HL-60 (cell line): ENCODE measurements at regions not wholly inside any gene's neighbourhood (a gene's known extent, or its start where the extent isn't known, plus 50 kb on each side); places are given as distances from the start of the nearest gene placed in this dataset.

Experiments used
- DNase-seq, 2 experiments: peaks; one replicate each; pipeline ENCODE4 v3.0.0-alpha.2; 2010 to 2020; ENCODE audit warnings: low read depth in 1 of 2, low spot score in 1 of 2
- H3K27ac ChIP-seq: fragments of 250-450 bp; sonication (Bioruptor Pico); replicated peaks from 2 replicates; pipeline ENCODE4 v1.5.1; 2020; ENCODE audit warnings: mild to moderate bottlenecking, moderate library complexity
- H3K27me3 ChIP-seq: fragments of 250-450 bp; sonication (Bioruptor Pico); 2 replicates; pipeline ENCODE4 v1.5.1; 2021; ENCODE audit warnings: mild to moderate bottlenecking, moderate library complexity; ENCODE audit not compliant: insufficient read depth, poor library complexity, severe bottlenecking
- H3K4me3 ChIP-seq: replicated peaks from 2 replicates; pipeline ENCODE4 v1.5.1; 2011; ENCODE audit warnings: mild to moderate bottlenecking, control low read depth, low read length; ENCODE audit not compliant: insufficient read depth
- GABPA ChIP-seq: IDR thresholded peaks from 2 replicates; pipeline ENCODE4 v1.6.1; 2012; ENCODE audit warnings: low read depth
- POLR2AphosphoS5 ChIP-seq: IDR thresholded peaks from 2 replicates; pipeline ENCODE4 v1.6.1; 2012; ENCODE audit warnings: low read depth
- SPI1 ChIP-seq: IDR thresholded peaks from 2 replicates; pipeline ENCODE4 v1.6.1; 2012; ENCODE audit warnings: low read depth, mild to moderate bottlenecking, borderline replicate concordance
- TF ChIP-seq, protein P1 (sequence below): IDR thresholded peaks from one replicate; pipeline ENCODE4 v1.5.1; 2011; ENCODE audit warnings: low read length, control low read depth, inconsistent platforms; ENCODE audit not compliant: insufficient read depth
- TF ChIP-seq, protein P2 (sequence below): IDR thresholded peaks from 2 replicates; pipeline ENCODE4 v1.6.1; 2012; ENCODE audit warnings: low read depth; ENCODE audit not compliant: insufficient replicate concordance

- no peak overlapping the region for H3K27ac ChIP-seq
- TF ChIP-seq SPI1 (no peak), GABPA (no peak), POLR2AphosphoS5 (no peak)
- TF ChIP-seq, protein P1, sequence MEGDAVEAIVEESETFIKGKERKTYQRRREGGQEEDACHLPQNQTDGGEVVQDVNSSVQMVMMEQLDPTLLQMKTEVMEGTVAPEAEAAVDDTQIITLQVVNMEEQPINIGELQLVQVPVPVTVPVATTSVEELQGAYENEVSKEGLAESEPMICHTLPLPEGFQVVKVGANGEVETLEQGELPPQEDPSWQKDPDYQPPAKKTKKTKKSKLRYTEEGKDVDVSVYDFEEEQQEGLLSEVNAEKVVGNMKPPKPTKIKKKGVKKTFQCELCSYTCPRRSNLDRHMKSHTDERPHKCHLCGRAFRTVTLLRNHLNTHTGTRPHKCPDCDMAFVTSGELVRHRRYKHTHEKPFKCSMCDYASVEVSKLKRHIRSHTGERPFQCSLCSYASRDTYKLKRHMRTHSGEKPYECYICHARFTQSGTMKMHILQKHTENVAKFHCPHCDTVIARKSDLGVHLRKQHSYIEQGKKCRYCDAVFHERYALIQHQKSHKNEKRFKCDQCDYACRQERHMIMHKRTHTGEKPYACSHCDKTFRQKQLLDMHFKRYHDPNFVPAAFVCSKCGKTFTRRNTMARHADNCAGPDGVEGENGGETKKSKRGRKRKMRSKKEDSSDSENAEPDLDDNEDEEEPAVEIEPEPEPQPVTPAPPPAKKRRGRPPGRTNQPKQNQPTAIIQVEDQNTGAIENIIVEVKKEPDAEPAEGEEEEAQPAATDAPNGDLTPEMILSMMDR = no peak
- TF ChIP-seq, protein P2, sequence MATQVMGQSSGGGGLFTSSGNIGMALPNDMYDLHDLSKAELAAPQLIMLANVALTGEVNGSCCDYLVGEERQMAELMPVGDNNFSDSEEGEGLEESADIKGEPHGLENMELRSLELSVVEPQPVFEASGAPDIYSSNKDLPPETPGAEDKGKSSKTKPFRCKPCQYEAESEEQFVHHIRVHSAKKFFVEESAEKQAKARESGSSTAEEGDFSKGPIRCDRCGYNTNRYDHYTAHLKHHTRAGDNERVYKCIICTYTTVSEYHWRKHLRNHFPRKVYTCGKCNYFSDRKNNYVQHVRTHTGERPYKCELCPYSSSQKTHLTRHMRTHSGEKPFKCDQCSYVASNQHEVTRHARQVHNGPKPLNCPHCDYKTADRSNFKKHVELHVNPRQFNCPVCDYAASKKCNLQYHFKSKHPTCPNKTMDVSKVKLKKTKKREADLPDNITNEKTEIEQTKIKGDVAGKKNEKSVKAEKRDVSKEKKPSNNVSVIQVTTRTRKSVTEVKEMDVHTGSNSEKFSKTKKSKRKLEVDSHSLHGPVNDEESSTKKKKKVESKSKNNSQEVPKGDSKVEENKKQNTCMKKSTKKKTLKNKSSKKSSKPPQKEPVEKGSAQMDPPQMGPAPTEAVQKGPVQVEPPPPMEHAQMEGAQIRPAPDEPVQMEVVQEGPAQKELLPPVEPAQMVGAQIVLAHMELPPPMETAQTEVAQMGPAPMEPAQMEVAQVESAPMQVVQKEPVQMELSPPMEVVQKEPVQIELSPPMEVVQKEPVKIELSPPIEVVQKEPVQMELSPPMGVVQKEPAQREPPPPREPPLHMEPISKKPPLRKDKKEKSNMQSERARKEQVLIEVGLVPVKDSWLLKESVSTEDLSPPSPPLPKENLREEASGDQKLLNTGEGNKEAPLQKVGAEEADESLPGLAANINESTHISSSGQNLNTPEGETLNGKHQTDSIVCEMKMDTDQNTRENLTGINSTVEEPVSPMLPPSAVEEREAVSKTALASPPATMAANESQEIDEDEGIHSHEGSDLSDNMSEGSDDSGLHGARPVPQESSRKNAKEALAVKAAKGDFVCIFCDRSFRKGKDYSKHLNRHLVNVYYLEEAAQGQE = no peak
- DNase-seq = no peak
- H3K27me3 ChIP-seq = no peaks in the 10 kb centered on the region
- no peak overlapping the region for H3K4me3 ChIP-seq
Measured at GRCh38 chr14:104288272-104288671, 149.9 kb downstream of the KIF26A start.

DNA sequence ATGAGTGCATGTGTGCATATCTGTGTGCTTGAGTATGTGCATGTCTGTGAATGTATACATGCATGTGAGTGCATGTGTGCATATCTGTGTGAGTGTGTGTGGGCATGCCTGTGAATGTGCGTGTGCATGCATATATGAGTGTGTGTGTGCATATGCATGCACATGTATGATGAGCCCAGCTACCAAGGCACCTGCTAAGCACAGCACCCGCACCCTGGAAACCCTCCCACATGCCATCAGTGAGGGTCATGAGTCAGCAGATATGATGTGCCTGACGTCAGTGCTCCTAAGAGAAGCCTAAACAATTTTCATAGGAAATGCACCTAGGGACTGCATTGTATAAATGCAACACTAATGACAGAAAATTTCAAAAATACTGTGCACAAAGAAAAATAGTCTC is 151.1 kb downstream of the KIF26A start:
- no peak overlapping the region for H3K4me3 ChIP-seq
- no peaks in the 10 kb centered on the region for H3K27me3 ChIP-seq
- no peak overlapping the region for H3K27ac ChIP-seq
- TF ChIP-seq POLR2AphosphoS5 (no peak), SPI1 (no peak), GABPA (no peak)
- TF ChIP-seq, protein P1 = no peak
- TF ChIP-seq, protein P2 = no peak
- no peak for DNase-seq

DNA sequence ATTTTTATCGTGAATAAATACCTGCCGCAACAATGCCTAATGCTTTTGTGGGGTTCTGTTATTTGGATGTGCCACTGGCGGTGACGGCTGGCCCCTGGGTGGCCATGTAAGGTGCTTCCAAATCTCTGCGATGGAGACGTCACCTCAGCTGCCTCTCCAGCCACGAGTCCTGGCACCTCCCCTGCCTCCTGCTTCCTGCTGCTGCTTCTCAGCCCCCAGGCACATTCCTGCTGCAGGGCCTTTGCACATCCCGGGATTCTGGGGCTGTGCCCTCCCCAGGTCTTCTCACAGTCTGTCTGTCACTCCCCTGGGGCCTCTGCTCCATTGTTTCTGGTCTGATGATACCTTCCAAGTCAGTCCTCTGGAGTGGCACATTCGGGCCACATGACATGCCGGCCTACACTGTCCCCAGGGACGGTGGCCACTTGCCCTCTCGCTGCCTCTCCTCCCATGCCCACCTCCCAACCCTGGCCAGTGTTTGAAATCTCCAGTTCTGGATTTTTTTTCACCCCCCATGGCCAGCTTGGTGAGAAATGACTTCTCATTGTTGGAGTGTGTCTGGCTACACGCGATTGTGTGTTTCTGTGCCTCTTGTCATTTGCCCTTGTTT is 151.8 kb downstream of the KIF26A start:
- TF ChIP-seq GABPA (no peak), SPI1 (no peak), POLR2AphosphoS5 (no peak)
- TF ChIP-seq, protein P1 = no peak
- TF ChIP-seq, protein P2 = no peak
- no peak overlapping the region for H3K4me3 ChIP-seq
- DNase-seq = no peak

More for the DNA sequence above, 151.8 kb downstream of the KIF26A start:
- H3K27me3 ChIP-seq = no peaks in the 10 kb centered on the region
- H3K27ac ChIP-seq = no peak overlapping the region
